Glutamatergic neuron (in vitro differentiated cells): ENCODE measurements at regions not wholly inside any gene's neighbourhood (a gene's known extent, or its start where the extent isn't known, plus 50 kb on each side); places are given as distances from the start of the nearest gene placed in this dataset.

Experiments used
- DNase-seq: peaks from one replicate; pipeline ENCODE4 v3.0.0; 2022
- H3K27ac Mint-ChIP-seq: one replicate; pipeline ENCODE4 v1.8.0; 2020; ENCODE audit warnings: mild to moderate bottlenecking, mixed read lengths, inconsistent platforms; ENCODE audit not compliant: unreplicated experiment
- H3K27me3 Mint-ChIP-seq: one replicate; pipeline ENCODE4 v1.8.0; 2020; ENCODE audit warnings: mild to moderate bottlenecking, moderate library complexity, mixed read lengths, inconsistent platforms; ENCODE audit not compliant: unreplicated experiment
- H3K36me3 Mint-ChIP-seq: one replicate; pipeline ENCODE4 v1.8.0; 2020; ENCODE audit warnings: mild to moderate bottlenecking, mixed read lengths, inconsistent platforms; ENCODE audit not compliant: unreplicated experiment
- H3K4me1 Mint-ChIP-seq: one replicate; pipeline ENCODE4 v1.8.0; 2020; ENCODE audit warnings: mild to moderate bottlenecking, low read depth, mixed read lengths, inconsistent platforms; ENCODE audit not compliant: unreplicated experiment
- H3K4me3 Mint-ChIP-seq: one replicate; pipeline ENCODE4 v1.8.0; 2020; ENCODE audit warnings: mild to moderate bottlenecking, mixed read lengths, inconsistent platforms; ENCODE audit not compliant: unreplicated experiment
- H3K9me3 Mint-ChIP-seq: one replicate; pipeline ENCODE4 v1.8.0; 2020; ENCODE audit warnings: mild to moderate bottlenecking, moderate library complexity, mixed read lengths, inconsistent platforms; ENCODE audit not compliant: unreplicated experiment
- CTCF ChIP-seq: fragments of 200-600 bp; sonication (generic); IDR thresholded peaks from one replicate; pipeline ENCODE4 v1.5.0; 2021; ENCODE audit not compliant: partially characterized antibody, unreplicated experiment

- H3K27ac Mint-ChIP-seq = no peak overlapping the region
- no peaks in the 10 kb centered on the region for H3K4me1 Mint-ChIP-seq
- no peak for TF ChIP-seq CTCF
- peaks cover 5% of the 10 kb centered on the region for H3K36me3 Mint-ChIP-seq
- H3K9me3 Mint-ChIP-seq = peaks cover 4% of the 10 kb centered on the region
- no peak overlapping the region for H3K4me3 Mint-ChIP-seq
- DNase-seq = no peak
- no peaks in the 10 kb centered on the region for H3K27me3 Mint-ChIP-seq
These were observed 240.9 kb downstream of the CDH11 start for GRCh38 chr16:64880994-64881393.

- H3K36me3 Mint-ChIP-seq = peaks cover 5% of the 10 kb centered on the region
- H3K9me3 Mint-ChIP-seq = peaks cover 4% of the 10 kb centered on the region
- H3K4me3 Mint-ChIP-seq = no peak overlapping the region
- no peak for DNase-seq
- no peaks in the 10 kb centered on the region for H3K4me1 Mint-ChIP-seq
- no peak overlapping the region for H3K27ac Mint-ChIP-seq
- no peaks in the 10 kb centered on the region for H3K27me3 Mint-ChIP-seq
- no peak for TF ChIP-seq CTCF
These were observed 241.9 kb downstream of the CDH11 start for GRCh38 chr16:64880006-64880405.

- no peaks in the 10 kb centered on the region for H3K4me1 Mint-ChIP-seq
- H3K9me3 Mint-ChIP-seq = peaks cover 4% of the 10 kb centered on the region
- H3K36me3 Mint-ChIP-seq = peaks cover 5% of the 10 kb centered on the region
- H3K27ac Mint-ChIP-seq = no peak overlapping the region
- no peaks in the 10 kb centered on the region for H3K27me3 Mint-ChIP-seq
- no peak for TF ChIP-seq CTCF
- no peak overlapping the region for H3K4me3 Mint-ChIP-seq
- no peak for DNase-seq
These were observed 242.9 kb downstream of the CDH11 start for GRCh38 chr16:64878940-64879339.

GRCh38 chr16:64872101-64872500 is 249.8 kb downstream of the CDH11 start:
- H3K27me3 Mint-ChIP-seq = no peaks in the 10 kb centered on the region
- DNase-seq = no peak
- peaks cover 2% of the 10 kb centered on the region for H3K36me3 Mint-ChIP-seq
- H3K4me1 Mint-ChIP-seq = no peaks in the 10 kb centered on the region
- H3K9me3 Mint-ChIP-seq = no peaks in the 10 kb centered on the region
- no peak overlapping the region for H3K4me3 Mint-ChIP-seq
- H3K27ac Mint-ChIP-seq = no peak overlapping the region
- no peak for TF ChIP-seq CTCF

GRCh38 chr16:64870859-64871258 is 251.0 kb downstream of the CDH11 start:
- no peak overlapping the region for H3K4me3 Mint-ChIP-seq
- no peak for DNase-seq
- H3K27ac Mint-ChIP-seq = no peak overlapping the region
- TF ChIP-seq CTCF = no peak
- H3K27me3 Mint-ChIP-seq = no peaks in the 10 kb centered on the region
- H3K4me1 Mint-ChIP-seq = peaks cover 2% of the 10 kb centered on the region
- H3K9me3 Mint-ChIP-seq = no peaks in the 10 kb centered on the region
- no peaks in the 10 kb centered on the region for H3K36me3 Mint-ChIP-seq
